Stimulated activated CD8-positive, alpha-beta memory T cell treated with anti-CD3 and anti-CD28 coated beads, Interleukin-2, amount 100 ng/mL, for 48 hours (primary cell): ENCODE measurements at regions not wholly inside any gene's neighbourhood (a gene's known extent, or its start where the extent isn't known, plus 50 kb on each side); places are given as distances from the start of the nearest gene placed in this dataset.

Source experiments
- DNase-seq, 2 donors: peaks; one replicate each; pipeline ENCODE4 v3.0.0-alpha.2; 2020; ENCODE audit warnings: low read depth in 2 of 2

- DNase-seq: no peak
These were observed 262.9 kb upstream of the MAGI2 start for GRCh38 chr7:79716329-79716728.

- no peak for DNase-seq
These were observed 260.6 kb upstream of the MAGI2 start for GRCh38 chr7:79714081-79714480.

GRCh38 chr7:79713276-79713675, 259.8 kb upstream of the MAGI2 start:
- no peak for DNase-seq

- DNase-seq: no peak
These were observed 258.2 kb upstream of the MAGI2 start for GRCh38 chr7:79711660-79712059.

GRCh38 chr7:79709574-79710409, 256.3 kb upstream of the MAGI2 start:
- DNase-seq: no peak

GRCh38 chr7:79702116-79702515, 248.6 kb upstream of the MAGI2 start:
- DNase-seq: no peak

- DNase-seq: no peak
These were observed 238.5 kb upstream of the MAGI2 start for GRCh38 chr7:79692015-79692414.

- no peak for DNase-seq
These were observed 237.6 kb upstream of the MAGI2 start for GRCh38 chr7:79691074-79691473.

GRCh38 chr7:79684384-79684783, 230.9 kb upstream of the MAGI2 start:
- no peak for DNase-seq

GRCh38 chr7:79683916-79684315, 230.4 kb upstream of the MAGI2 start:
- no peak for DNase-seq

- no peak for DNase-seq
These were observed 229.9 kb upstream of the MAGI2 start for GRCh38 chr7:79683185-79683890.

GRCh38 chr7:79681454-79681853, 228.0 kb upstream of the MAGI2 start:
- DNase-seq: no peak

GRCh38 chr7:79673969-79674368, 220.5 kb upstream of the MAGI2 start:
- DNase-seq: no peak

GRCh38 chr7:79673421-79673820, 220.0 kb upstream of the MAGI2 start:
- no peak for DNase-seq

- no peak for DNase-seq
These were observed 214.8 kb upstream of the MAGI2 start for GRCh38 chr7:79668292-79668691.

- DNase-seq: no peak
These were observed 213.0 kb upstream of the MAGI2 start for GRCh38 chr7:79666472-79666871.

- DNase-seq: no peak
These were observed 211.6 kb upstream of the MAGI2 start for GRCh38 chr7:79664884-79665676.

- no peak for DNase-seq
These were observed 204.8 kb upstream of the MAGI2 start for GRCh38 chr7:79658304-79658703.

- DNase-seq: no peak
These were observed 199.7 kb upstream of the MAGI2 start for GRCh38 chr7:79653136-79653631.

- no peak for DNase-seq
These were observed 199.2 kb upstream of the MAGI2 start for GRCh38 chr7:79652619-79653018.

- DNase-seq: no peak
These were observed 194.2 kb upstream of the MAGI2 start for GRCh38 chr7:79647711-79648110.

GRCh38 chr7:79646278-79646677, 192.8 kb upstream of the MAGI2 start:
- DNase-seq: no peak
